ENCODE measurements at regions not wholly inside any gene's neighbourhood (a gene's known extent, or its start where the extent isn't known, plus 50 kb on each side); places are given as distances from the start of the nearest gene placed in this dataset.

DNA sequence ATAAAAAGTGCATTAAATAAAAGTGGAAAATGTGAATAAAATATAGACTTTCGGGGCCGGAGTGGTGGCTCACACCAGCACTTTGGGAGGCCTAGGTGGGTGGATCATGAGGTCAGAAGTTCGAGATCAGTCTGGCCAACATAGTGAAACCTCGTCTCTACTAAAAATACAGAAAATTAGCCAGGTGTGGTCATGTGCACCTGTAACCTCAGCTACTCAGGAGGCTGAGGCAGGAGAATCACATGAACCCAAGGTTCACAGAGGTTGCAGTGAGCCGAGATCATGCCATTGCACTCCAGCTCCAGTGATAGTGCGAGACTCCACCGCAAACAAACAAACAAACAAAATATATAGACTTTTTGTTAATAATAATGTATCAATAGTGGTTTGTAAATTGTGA lies 293.6 kb upstream of the TRAM1L1 start:
- no peak overlapping the region for H3K4me3 ChIP-seq (replicated peaks in 1 of 2; ENCODE audit: low read depth in 2 of 2, low read length in 2 of 2)
- no peak for DNase-seq (ENCODE audit: low read depth in 2 of 2)
- no peak for TF ChIP-seq CTCF (IDR thresholded peaks at IDR 0.05; ENCODE audit: low read depth, low read length)

- no peak overlapping the region for H3K4me3 ChIP-seq (replicated peaks in 1 of 2; ENCODE audit: low read depth in 2 of 2, low read length in 2 of 2)
- no peak for TF ChIP-seq CTCF (IDR thresholded peaks at IDR 0.05; ENCODE audit: low read depth, low read length)
- no peak for DNase-seq (ENCODE audit: low read depth in 2 of 2)
Measured at GRCh38 chr4:117383468-117383867, 298.1 kb upstream of the TRAM1L1 start.

GRCh38 chr4:117385526-117385925 lies 300.1 kb upstream of the TRAM1L1 start:
- TF ChIP-seq CTCF (IDR thresholded peaks at IDR 0.05; ENCODE audit: low read depth, low read length): no peak
- no peak for DNase-seq (ENCODE audit: low read depth in 2 of 2)
- H3K4me3 ChIP-seq (replicated peaks in 1 of 2; ENCODE audit: low read depth in 2 of 2, low read length in 2 of 2): no peak overlapping the region

GRCh38 chr4:117387072-117387471 lies 301.7 kb upstream of the TRAM1L1 start:
- DNase-seq (ENCODE audit: low read depth in 2 of 2): no peak
- no peak for TF ChIP-seq CTCF (IDR thresholded peaks at IDR 0.05; ENCODE audit: low read depth, low read length)
- H3K4me3 ChIP-seq (replicated peaks in 1 of 2; ENCODE audit: low read depth in 2 of 2, low read length in 2 of 2): no peak overlapping the region

DNA sequence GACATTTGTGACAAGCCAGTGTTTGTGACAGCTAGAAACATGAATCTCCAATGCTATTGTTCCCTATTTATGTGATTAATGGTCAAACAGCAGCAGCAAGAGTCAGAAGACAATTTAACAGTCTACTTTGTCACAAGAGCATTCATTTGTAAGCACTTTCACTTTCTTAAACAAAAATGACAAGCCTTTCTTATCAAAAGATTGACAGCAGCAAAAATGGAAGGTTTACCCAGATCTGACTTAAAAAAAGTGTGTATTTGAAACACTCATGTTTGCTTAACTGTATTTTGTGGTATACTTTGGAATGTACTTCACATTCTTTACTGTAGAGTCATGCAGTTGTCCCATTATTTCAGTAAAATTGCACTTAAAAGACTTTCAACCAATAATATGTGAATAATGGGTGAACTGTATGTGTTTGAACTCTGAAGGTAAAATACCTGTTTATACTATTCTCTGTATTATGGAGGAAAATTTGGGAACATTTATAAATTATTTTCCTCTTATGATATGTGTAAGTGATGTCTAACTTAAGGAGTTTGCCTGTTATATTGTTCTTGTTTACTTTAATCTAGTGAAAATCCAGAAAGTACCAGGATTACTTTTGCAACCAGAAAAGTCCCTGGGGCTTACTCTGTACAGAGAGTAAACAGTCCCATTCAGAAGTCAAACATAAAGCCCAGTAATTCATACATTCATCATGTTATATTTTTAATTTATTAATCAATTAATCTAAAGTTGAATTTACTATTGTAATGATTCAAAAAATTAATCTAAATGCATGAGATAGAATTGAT lies 314.9 kb upstream of the TRAM1L1 start:
- no peak overlapping the region for H3K4me3 ChIP-seq (replicated peaks in 1 of 2; ENCODE audit: low read depth in 2 of 2, low read length in 2 of 2)
- no peak for TF ChIP-seq CTCF (IDR thresholded peaks at IDR 0.05; ENCODE audit: low read depth, low read length)
- DNase-seq (ENCODE audit: low read depth in 2 of 2): peak; percentile 46 to 49

DNA sequence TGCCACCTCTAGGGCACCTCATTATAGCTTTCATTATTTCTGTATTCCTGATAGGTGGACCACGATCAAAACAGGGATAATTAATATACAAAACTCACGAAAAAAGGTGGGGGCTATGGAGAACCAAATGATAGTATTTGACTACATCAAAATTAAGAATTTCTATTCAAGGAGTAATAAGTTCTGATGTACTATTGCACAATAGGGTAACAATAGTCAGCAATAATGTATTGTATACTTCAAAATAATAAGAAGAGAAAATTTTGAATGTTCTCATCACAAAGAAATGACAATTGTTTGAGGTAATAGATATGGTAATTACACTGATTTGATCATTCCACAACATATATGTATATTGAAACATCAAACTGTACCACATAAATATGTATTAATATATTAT lies 327.3 kb upstream of the TRAM1L1 start:
- no peak for DNase-seq (ENCODE audit: low read depth in 2 of 2)
- TF ChIP-seq CTCF (IDR thresholded peaks at IDR 0.05; ENCODE audit: low read depth, low read length): no peak
- no peak overlapping the region for H3K4me3 ChIP-seq (replicated peaks in 1 of 2; ENCODE audit: low read depth in 2 of 2, low read length in 2 of 2)

GRCh38 chr4:117417856-117418255 lies 332.5 kb upstream of the TRAM1L1 start:
- DNase-seq (ENCODE audit: low read depth in 2 of 2): no peak
- no peak for TF ChIP-seq CTCF (IDR thresholded peaks at IDR 0.05; ENCODE audit: low read depth, low read length)
- no peak overlapping the region for H3K4me3 ChIP-seq (replicated peaks in 1 of 2; ENCODE audit: low read depth in 2 of 2, low read length in 2 of 2)
